ENCODE measurements at regions not wholly inside any gene's neighbourhood (a gene's known extent, or its start where the extent isn't known, plus 50 kb on each side); places are given as distances from the start of the nearest gene placed in this dataset.

- ChIA-PET CTCF (interaction anchor here (0.6 kb wide), 1 partner anchor 200 kb away, joined by 4 read pairs; no protein-coding TSS in a partner anchor), POLR2A (no interaction called here)
- no peak for DNase-seq (ENCODE audit: unreplicated experiment)
- intact Hi-C loops (cut with micrococcal nuclease): no loop called here
- TF ChIP-seq CTCF (IDR thresholded peaks at IDR 0.05; ENCODE audit: unreplicated experiment): no peak
- Mint-ChIP-seq H3K27ac (ENCODE audit: low read depth, unreplicated experiment) (no peak overlapping the region), H3K4me3 (ENCODE audit: unreplicated experiment) (no peak overlapping the region), H3K9me3 (ENCODE audit: unreplicated experiment) (no peaks in the 10 kb centered on the region), H3K27me3 (ENCODE audit: insufficient read depth, unreplicated experiment) (peaks cover 30% of the 10 kb centered on the region), H3K36me3 (ENCODE audit: insufficient read depth, unreplicated experiment) (no peaks in the 10 kb centered on the region), H3K4me1 (ENCODE audit: insufficient read depth, unreplicated experiment) (no peaks in the 10 kb centered on the region)
- no TSS peak for BruUV-seq (replicated peaks)
These were observed 163.0 kb downstream of the RNF144B start for GRCh38 chr6:18550119-18550518.

- Mint-ChIP-seq H3K27me3 (ENCODE audit: insufficient read depth, unreplicated experiment) (peaks cover 36% of the 10 kb centered on the region), H3K27ac (ENCODE audit: low read depth, unreplicated experiment) (no peak overlapping the region), H3K4me3 (ENCODE audit: unreplicated experiment) (no peak overlapping the region), H3K36me3 (ENCODE audit: insufficient read depth, unreplicated experiment) (no peaks in the 10 kb centered on the region), H3K4me1 (ENCODE audit: insufficient read depth, unreplicated experiment) (no peaks in the 10 kb centered on the region), H3K9me3 (ENCODE audit: unreplicated experiment) (no peaks in the 10 kb centered on the region)
- no TSS peak for BruUV-seq (replicated peaks)
- DNase-seq (ENCODE audit: unreplicated experiment): peak; percentile 52
- intact Hi-C loops (cut with micrococcal nuclease): no loop called here
- ChIA-PET CTCF (interaction anchor here (0.6 to 1.2 kb wide), 3 partner anchors 23 to 963 kb away, joined by 3 to 4 read pairs (median 4); no protein-coding TSS in a partner anchor), POLR2A (no interaction called here)
- no peak for TF ChIP-seq CTCF (IDR thresholded peaks at IDR 0.05; ENCODE audit: unreplicated experiment)
These were observed 164.1 kb downstream of the RNF144B start for GRCh38 chr6:18551228-18551627.

- H3K27ac Mint-ChIP-seq (ENCODE audit: low read depth, unreplicated experiment): no peak overlapping the region
- intact Hi-C loops (cut with micrococcal nuclease): no loop called here
- ChIA-PET CTCF (no interaction called here), POLR2A (no interaction called here)
- H3K9me3 Mint-ChIP-seq (ENCODE audit: unreplicated experiment): no peaks in the 10 kb centered on the region
- H3K4me1 Mint-ChIP-seq (ENCODE audit: insufficient read depth, unreplicated experiment): no peaks in the 10 kb centered on the region
- no TSS peak for BruUV-seq (replicated peaks)
- H3K27me3 Mint-ChIP-seq (ENCODE audit: insufficient read depth, unreplicated experiment): peaks cover 70% of the 10 kb centered on the region
- H3K36me3 Mint-ChIP-seq (ENCODE audit: insufficient read depth, unreplicated experiment): no peaks in the 10 kb centered on the region
- no peak for TF ChIP-seq CTCF (IDR thresholded peaks at IDR 0.05; ENCODE audit: unreplicated experiment)
- no peak overlapping the region for H3K4me3 Mint-ChIP-seq (ENCODE audit: unreplicated experiment)
- DNase-seq (ENCODE audit: unreplicated experiment): no peak
These were observed 168.6 kb downstream of the RNF144B start for GRCh38 chr6:18555750-18556149.

GRCh38 chr6:18561037-18561750 is 174.0 kb downstream of the RNF144B start:
- POLR2A ChIA-PET: interaction anchor here (0.6 kb wide), 1 partner anchor 78 kb away, joined by 3 read pairs; no protein-coding TSS in a partner anchor
- intact Hi-C loops (cut with micrococcal nuclease): no loop called here
- H3K27ac Mint-ChIP-seq (ENCODE audit: low read depth, unreplicated experiment): no peak overlapping the region
- H3K4me3 Mint-ChIP-seq (ENCODE audit: unreplicated experiment): no peak overlapping the region
- no peaks in the 10 kb centered on the region for H3K4me1 Mint-ChIP-seq (ENCODE audit: insufficient read depth, unreplicated experiment)
- H3K9me3 Mint-ChIP-seq (ENCODE audit: unreplicated experiment): no peaks in the 10 kb centered on the region
- no TSS peak for BruUV-seq (replicated peaks)
- CTCF ChIA-PET: interaction anchor here (0.5 to 0.7 kb wide), 4 partner anchors 30 to 1444 kb away, joined by 3 read pairs; no protein-coding TSS in a partner anchor
- no peaks in the 10 kb centered on the region for H3K36me3 Mint-ChIP-seq (ENCODE audit: insufficient read depth, unreplicated experiment)
- H3K27me3 Mint-ChIP-seq (ENCODE audit: insufficient read depth, unreplicated experiment): peaks cover 68% of the 10 kb centered on the region
- no peak for DNase-seq (ENCODE audit: unreplicated experiment)
- no peak for TF ChIP-seq CTCF (IDR thresholded peaks at IDR 0.05; ENCODE audit: unreplicated experiment)

Data from MCF 10A (cell line).